GM12892 (cell line): ENCODE measurements at regions not wholly inside any gene's neighbourhood (a gene's known extent, or its start where the extent isn't known, plus 50 kb on each side); places are given as distances from the start of the nearest gene placed in this dataset.

Source experiments
- POLR2A ChIP-seq: IDR thresholded peaks from 2 replicates; pipeline ENCODE4 v1.6.1; 2011; ENCODE audit warnings: low read depth, low read length, control low read depth
- POLR2AphosphoS5 ChIP-seq: IDR thresholded peaks from 2 replicates; pipeline ENCODE4 v1.6.1; 2011; ENCODE audit warnings: low read depth, low read length, control low read depth

DNA sequence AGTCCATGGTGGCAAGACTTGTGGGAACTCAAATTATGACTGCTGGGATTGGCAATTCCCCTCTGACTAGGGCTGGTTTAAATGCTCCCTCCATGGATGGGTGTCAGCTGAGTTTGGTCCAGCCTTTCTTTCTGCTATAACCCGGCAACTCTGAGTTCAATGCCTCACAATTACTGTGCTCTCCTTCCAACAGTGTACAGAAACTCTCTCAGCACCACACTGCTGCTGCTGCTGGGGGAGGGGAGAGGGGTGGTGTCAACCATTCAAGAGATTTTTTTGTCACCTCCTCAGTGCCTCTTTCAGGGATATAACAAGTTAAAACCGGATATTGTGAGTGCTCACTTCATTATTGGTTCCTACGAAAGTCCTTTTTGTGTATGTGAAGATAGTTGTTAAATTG lies 830.3 kb upstream of the NXPH2 start:
- no peak for TF ChIP-seq POLR2A
- TF ChIP-seq POLR2AphosphoS5: no peak
